ENCODE measurements at regions not wholly inside any gene's neighbourhood (a gene's known extent, or its start where the extent isn't known, plus 50 kb on each side); places are given as distances from the start of the nearest gene placed in this dataset.

GRCh38 chr18:61756244-61756643 is 136.6 kb downstream of the RNF152 start:
- no peak for DNase-seq

- DNase-seq, result no peak
Measured at GRCh38 chr18:61755555-61755954, 137.3 kb downstream of the RNF152 start.

- no peak for DNase-seq
Measured at GRCh38 chr18:61754039-61754583, 138.7 kb downstream of the RNF152 start.

GRCh38 chr18:61753373-61753772 is 139.4 kb downstream of the RNF152 start:
- no peak for DNase-seq

- no peak for DNase-seq
Measured at GRCh38 chr18:61752973-61753372, 139.8 kb downstream of the RNF152 start.

GRCh38 chr18:61750840-61751668 is 141.8 kb downstream of the RNF152 start:
- DNase-seq, result no peak

GRCh38 chr18:61749546-61749945 is 143.3 kb downstream of the RNF152 start:
- DNase-seq, result no peak

GRCh38 chr18:61749031-61749430 is 143.8 kb downstream of the RNF152 start:
- DNase-seq, result no peak

GRCh38 chr18:61748004-61748403 is 144.8 kb downstream of the RNF152 start:
- DNase-seq, result no peak

- DNase-seq, result no peak
Measured at GRCh38 chr18:61743775-61744531, 148.9 kb downstream of the RNF152 start.

- no peak for DNase-seq
Measured at GRCh38 chr18:61742565-61743429, 150.0 kb downstream of the RNF152 start.

GRCh38 chr18:61741881-61742454 is 150.8 kb downstream of the RNF152 start:
- no peak for DNase-seq

GRCh38 chr18:61738488-61738887 is 154.3 kb downstream of the RNF152 start:
- no peak for DNase-seq

- no peak for DNase-seq
Measured at GRCh38 chr18:61738042-61738441, 154.8 kb downstream of the RNF152 start.

- no peak for DNase-seq
Measured at GRCh38 chr18:61736133-61736532, 156.7 kb downstream of the RNF152 start.

- no peak for DNase-seq
Measured at GRCh38 chr18:61735564-61736102, 157.2 kb downstream of the RNF152 start.

GRCh38 chr18:61734396-61734795 is 158.4 kb downstream of the RNF152 start:
- DNase-seq, result no peak

GRCh38 chr18:61732854-61733253 is 160.0 kb downstream of the RNF152 start:
- no peak for DNase-seq

GRCh38 chr18:61731693-61732376 is 161.0 kb downstream of the RNF152 start:
- DNase-seq, result no peak

GRCh38 chr18:61731178-61731577 is 161.6 kb downstream of the RNF152 start:
- DNase-seq, result no peak

GRCh38 chr18:61729322-61729721 is 163.5 kb downstream of the RNF152 start:
- no peak for DNase-seq
